ENCODE measurements at regions not wholly inside any gene's neighbourhood (a gene's known extent, or its start where the extent isn't known, plus 50 kb on each side); places are given as distances from the start of the nearest gene placed in this dataset.

GRCh38 chr22:49026494-49027367 is 800.9 kb downstream of the BRD1 start:
- Histone ChIP-seq H3K79me2 (ENCODE audit: control insufficient read depth, insufficient read depth, low read length) (no peaks in the 10 kb centered on the region), H2AFZ (ENCODE audit: insufficient read depth, low read depth, low read length, poor library complexity, severe bottlenecking) (no peak overlapping the region), H3K9me3 (ENCODE audit: control extremely low read depth in 1 of 3, control insufficient read depth in 2 of 3, insufficient read depth in 1 of 3, low read length in 2 of 3) (peaks cover 0 to 10% (median 0%) of the 10 kb centered on the region in 3 donors), H4K20me1 (ENCODE audit: control insufficient read depth, insufficient read depth, low read length, poor library complexity, severe bottlenecking) (no peaks in the 10 kb centered on the region), H3K27ac (ENCODE audit: low read length in 2 of 2) (no peak overlapping the region), H3K4me1 (ENCODE audit: control insufficient read depth in 2 of 2, insufficient read depth in 2 of 2, low read length in 2 of 2) (no peaks in the 10 kb centered on the region), H3K4me2 (replicated peaks; ENCODE audit: low read depth, low read length, poor library complexity, severe bottlenecking) (no peak overlapping the region), H3K4me3 (ENCODE audit: control extremely low read depth in 1 of 5, extremely low read depth in 1 of 5, insufficient read depth in 1 of 5, low read depth in 2 of 5, low read length in 4 of 5) (no peak overlapping the region), H3K36me3 (replicated peaks in 1 of 2; ENCODE audit: control extremely low read depth in 1 of 2, control insufficient read depth in 1 of 2, extremely low read depth in 1 of 2, insufficient read depth in 2 of 2, low read length in 1 of 2) (no peaks in the 10 kb centered on the region), H3K27me3 (replicated peaks in 1 of 4; ENCODE audit: control extremely low read depth in 1 of 4, control insufficient read depth in 3 of 4, insufficient read depth in 4 of 4, low read length in 3 of 4) (no peaks in the 10 kb centered on the region), H3K9ac (ENCODE audit: low read length) (no peak overlapping the region)
- TF ChIP-seq EZH2 (IDR thresholded peaks at IDR 0.05; ENCODE audit: borderline replicate concordance, insufficient read depth, low read depth, low read length, poor library complexity, severe bottlenecking), result no peak
- no peak for TF ChIP-seq CTCF (IDR thresholded peaks at IDR 0.05)
- no peak for DNase-seq
- 68% methylated on average over 12 of the region's 12 CpGs for WGBS (ENCODE audit: insufficient coverage)
- intact Hi-C loops (cut with micrococcal nuclease), result no loop called here
- no peak for ATAC-seq (ENCODE audit: low read depth)
- H3K9me3 Mint-ChIP-seq (ENCODE audit: insufficient read depth), result no peaks in the 10 kb centered on the region
- H3K27me3 Mint-ChIP-seq, result no peaks in the 10 kb centered on the region
- H3K4me1 Mint-ChIP-seq, result no peaks in the 10 kb centered on the region
- ChIA-PET POLR2A (no interaction called here), CTCF (no interaction called here)
- no peak overlapping the region for H3K27ac Mint-ChIP-seq
- no peak overlapping the region for H3K4me3 Mint-ChIP-seq

- TF ChIP-seq CTCF (IDR thresholded peaks at IDR 0.05) (no peak), EZH2 (IDR thresholded peaks at IDR 0.05; ENCODE audit: borderline replicate concordance, insufficient read depth, low read depth, low read length, poor library complexity, severe bottlenecking) (no peak)
- H2AFZ ChIP-seq (ENCODE audit: insufficient read depth, low read depth, low read length, poor library complexity, severe bottlenecking), result no peak overlapping the region
- no peaks in the 10 kb centered on the region for H3K4me1 ChIP-seq (ENCODE audit: control insufficient read depth in 2 of 2, insufficient read depth in 2 of 2, low read length in 2 of 2)
- H3K79me2 ChIP-seq (ENCODE audit: control insufficient read depth, insufficient read depth, low read length), result no peaks in the 10 kb centered on the region
- ATAC-seq (ENCODE audit: low read depth) (no peak), DNase-seq (no peak)
- intact Hi-C loops (cut with micrococcal nuclease), result no loop called here
- WGBS (ENCODE audit: insufficient coverage), result 84% methylated on average over 11 of the region's 17 CpGs
- no peaks in the 10 kb centered on the region for H4K20me1 ChIP-seq (ENCODE audit: control insufficient read depth, insufficient read depth, low read length, poor library complexity, severe bottlenecking)
- POLR2A ChIA-PET, result no interaction called here
- no peak overlapping the region for H3K27ac ChIP-seq (ENCODE audit: low read length in 2 of 2)
- no peaks in the 10 kb centered on the region for H3K27me3 ChIP-seq (replicated peaks in 1 of 4; ENCODE audit: control extremely low read depth in 1 of 4, control insufficient read depth in 3 of 4, insufficient read depth in 4 of 4, low read length in 3 of 4)
- CTCF ChIA-PET, result no interaction called here
- H3K9ac ChIP-seq (ENCODE audit: low read length), result no peak overlapping the region
- H3K36me3 ChIP-seq (replicated peaks in 1 of 2; ENCODE audit: control extremely low read depth in 1 of 2, control insufficient read depth in 1 of 2, extremely low read depth in 1 of 2, insufficient read depth in 2 of 2, low read length in 1 of 2), result no peaks in the 10 kb centered on the region
- H3K4me3 ChIP-seq (ENCODE audit: control extremely low read depth in 1 of 5, extremely low read depth in 1 of 5, insufficient read depth in 1 of 5, low read depth in 2 of 5, low read length in 4 of 5), result no peak overlapping the region
- H3K4me3 Mint-ChIP-seq, result no peak overlapping the region
- H3K9me3 ChIP-seq (ENCODE audit: control extremely low read depth in 1 of 3, control insufficient read depth in 2 of 3, insufficient read depth in 1 of 3, low read length in 2 of 3), result peaks cover 0 to 11% (median 0%) of the 10 kb centered on the region in 3 donors
- H3K4me1 Mint-ChIP-seq, result no peaks in the 10 kb centered on the region
- no peak overlapping the region for H3K4me2 ChIP-seq (replicated peaks; ENCODE audit: low read depth, low read length, poor library complexity, severe bottlenecking)
- H3K9me3 Mint-ChIP-seq (ENCODE audit: insufficient read depth), result no peaks in the 10 kb centered on the region
- no peak overlapping the region for H3K27ac Mint-ChIP-seq
- H3K27me3 Mint-ChIP-seq, result no peaks in the 10 kb centered on the region
Measured at GRCh38 chr22:49025791-49026493, 801.7 kb downstream of the BRD1 start.
